GM23338 (cell line): ENCODE measurements at regions not wholly inside any gene's neighbourhood (a gene's known extent, or its start where the extent isn't known, plus 50 kb on each side); places are given as distances from the start of the nearest gene placed in this dataset.

ENCODE experiments used
- ATAC-seq: fragments of 200-7000 bp; cut with Tn5 transposase; 3 replicates; pipeline ENCODE4 v1.9.1; 2020
- DNase-seq: peaks from one replicate; pipeline ENCODE4 v3.0.0-alpha.2; 2015; ENCODE audit warnings: low spot score
- H2AFZ ChIP-seq: fragments of 200-600 bp; sonication (generic); 2 replicates; pipeline ENCODE4 v1.8.0; 2016; ENCODE audit warnings: antibody characterized with exemption, mild to moderate bottlenecking, moderate library complexity
- H3F3A ChIP-seq: fragments of 200-600 bp; sonication (generic); replicated peaks from 2 replicates; pipeline ENCODE4 v1.8.0; 2017; ENCODE audit warnings: antibody characterized with exemption, mixed run types, low read depth
- H3K27ac ChIP-seq: fragments of 200-600 bp; sonication (generic); 2 replicates; pipeline ENCODE4 v1.6.1; 2016; ENCODE audit warnings: low read depth
- H3K27me3 ChIP-seq: fragments of 200-600 bp; sonication (generic); 2 replicates; pipeline ENCODE4 v1.8.0; 2016; ENCODE audit warnings: mild to moderate bottlenecking, mixed run types, moderate library complexity; ENCODE audit not compliant: insufficient read depth
- H3K36me3 ChIP-seq: fragments of 200-600 bp; sonication (generic); 2 replicates; pipeline ENCODE4 v1.8.0; 2016; ENCODE audit warnings: mild to moderate bottlenecking; ENCODE audit not compliant: insufficient read depth
- H3K4me1 ChIP-seq: fragments of 200-600 bp; sonication (generic); 2 replicates; pipeline ENCODE4 v1.8.0; 2016; ENCODE audit warnings: mild to moderate bottlenecking, moderate library complexity; ENCODE audit not compliant: insufficient read depth
- H3K4me2 ChIP-seq: fragments of 200-600 bp; sonication (generic); 2 replicates; pipeline ENCODE4 v1.7.1; 2017; ENCODE audit warnings: mixed run types
- H3K4me3 ChIP-seq: fragments of 200-600 bp; sonication (generic); 2 replicates; pipeline ENCODE4 v1.6.1; 2016; ENCODE audit warnings: mixed run types
- H3K79me2 ChIP-seq: fragments of 200-600 bp; sonication (generic); replicated peaks from 2 replicates; pipeline ENCODE4 v1.8.0; 2017; ENCODE audit warnings: mild to moderate bottlenecking; ENCODE audit not compliant: insufficient read depth
- H3K9me2 ChIP-seq: fragments of 200-600 bp; sonication (generic); 2 replicates; pipeline ENCODE4 v1.8.0; 2017; ENCODE audit not compliant: insufficient read depth
- H4K20me1 ChIP-seq: fragments of 200-600 bp; sonication (generic); replicated peaks from 2 replicates; pipeline ENCODE4 v1.8.0; 2017; ENCODE audit warnings: mild to moderate bottlenecking; ENCODE audit not compliant: insufficient read depth
- H3K27ac Mint-ChIP-seq: 2 replicates; pipeline ENCODE4 v1.8.0; 2020; ENCODE audit warnings: inconsistent platforms, mild to moderate bottlenecking, moderate library complexity, mixed read lengths
- H3K27me3 Mint-ChIP-seq: 3 replicates; pipeline ENCODE4 v1.8.0; 2022; ENCODE audit warnings: low read depth, mild to moderate bottlenecking, moderate library complexity, mixed read lengths, inconsistent platforms; ENCODE audit not compliant: insufficient read depth, poor library complexity
- H3K36me3 Mint-ChIP-seq: 3 replicates; pipeline ENCODE4 v1.8.0; 2021; ENCODE audit warnings: low read depth, mild to moderate bottlenecking, inconsistent platforms, moderate library complexity, mixed read lengths
- H3K4me1 Mint-ChIP-seq: 3 replicates; pipeline ENCODE4 v1.8.0; 2020; ENCODE audit warnings: mild to moderate bottlenecking, inconsistent platforms, mixed read lengths
- H3K4me3 Mint-ChIP-seq: 3 replicates; pipeline ENCODE4 v1.8.0; 2021; ENCODE audit warnings: moderate library complexity, mild to moderate bottlenecking, inconsistent platforms, mixed read lengths
- H3K9me3 Mint-ChIP-seq: 3 replicates; pipeline ENCODE4 v1.8.0; 2020; ENCODE audit warnings: moderate library complexity, mild to moderate bottlenecking, inconsistent platforms, mixed read lengths
- CREB1 ChIP-seq: fragments of 250-450 bp; sonication (Bioruptor Pico); IDR thresholded peaks from 2 replicates; pipeline ENCODE4 v1.5.0; 2020; ENCODE audit warnings: low read depth, mild to moderate bottlenecking, moderate library complexity
- ETS1 ChIP-seq: IDR thresholded peaks from 2 replicates; pipeline ENCODE4 v1.6.1; 2016; ENCODE audit warnings: antibody characterized with exemption
- EZH2 ChIP-seq: fragments of 200-600 bp; sonication (generic); IDR thresholded peaks from one replicate; pipeline ENCODE4 v1.8.0; 2017; ENCODE audit warnings: antibody characterized with exemption, mild to moderate bottlenecking, low read depth; ENCODE audit not compliant: unreplicated experiment
- EZH2phosphoT487 ChIP-seq: fragments of 200-600 bp; sonication (generic); IDR thresholded peaks from one replicate; pipeline ENCODE4 v1.8.1; 2018; ENCODE audit warnings: antibody characterized with exemption; ENCODE audit not compliant: unreplicated experiment
- JUNB ChIP-seq: IDR thresholded peaks from one replicate; pipeline ENCODE4 v1.6.1; 2016; ENCODE audit warnings: antibody characterized with exemption; ENCODE audit not compliant: unreplicated experiment
- NANOG ChIP-seq: IDR thresholded peaks from 2 replicates; pipeline ENCODE4 v1.6.1; 2016; ENCODE audit warnings: antibody characterized with exemption, borderline replicate concordance
- REST ChIP-seq: IDR thresholded peaks from one replicate; pipeline ENCODE4 v1.6.1; 2018; ENCODE audit warnings: antibody characterized with exemption; ENCODE audit not compliant: unreplicated experiment
- STAT1 ChIP-seq: IDR thresholded peaks from one replicate; pipeline ENCODE4 v1.6.1; 2016; ENCODE audit warnings: antibody characterized with exemption; ENCODE audit not compliant: unreplicated experiment
- ZNF331 ChIP-seq: fragments of 250-450 bp; sonication (Bioruptor Pico); IDR thresholded peaks from 2 replicates; pipeline ENCODE4 v1.5.0; 2020; ENCODE audit warnings: low read depth, mild to moderate bottlenecking, moderate library complexity
- TF ChIP-seq, protein P1 (sequence below): fragments of 250-450 bp; sonication (Bioruptor Pico); IDR thresholded peaks from 2 replicates; pipeline ENCODE4 v1.5.0; 2020; ENCODE audit warnings: mild to moderate bottlenecking, moderate library complexity
- TF ChIP-seq, protein P2 (sequence below), 2 experiments: fragments of 200-600 bp in 1 of 2; sonication (generic) in 1 of 2; conservative IDR thresholded peaks; 2 replicates each; pipeline versions ENCODE4 v1.5.1 to v1.6.1; 2016 to 2017; ENCODE audit warnings: antibody characterized with exemption in 2 of 2, low read depth in 2 of 2, mild to moderate bottlenecking in 2 of 2, moderate library complexity in 1 of 2

GRCh38 chr12:88814779-88815178, 234.5 kb upstream of the KITLG start:
- Histone ChIP-seq H3F3A (no peaks in the 10 kb centered on the region), H3K79me2 (no peaks in the 10 kb centered on the region), H3K27ac (no peak overlapping the region), H4K20me1 (no peaks in the 10 kb centered on the region), H3K36me3 (no peaks in the 10 kb centered on the region), H3K4me3 (no peak overlapping the region), H3K4me2 (no peak overlapping the region), H2AFZ (no peak overlapping the region), H3K27me3 (no peaks in the 10 kb centered on the region), H3K4me1 (no peaks in the 10 kb centered on the region), H3K9me2 (no peaks in the 10 kb centered on the region)
- no peaks in the 10 kb centered on the region for H3K4me1 Mint-ChIP-seq
- H3K36me3 Mint-ChIP-seq: no peaks in the 10 kb centered on the region
- peaks cover 2% of the 10 kb centered on the region for H3K27me3 Mint-ChIP-seq
- TF ChIP-seq EZH2phosphoT487 (no peak), EZH2 (no peak), STAT1 (no peak), CREB1 (CRISPR knock-in tag) (no peak), ETS1 (no peak), JUNB (no peak), ZNF331 (CRISPR knock-in tag) (no peak), NANOG (no peak), REST (no peak)
- TF ChIP-seq, protein P1, sequence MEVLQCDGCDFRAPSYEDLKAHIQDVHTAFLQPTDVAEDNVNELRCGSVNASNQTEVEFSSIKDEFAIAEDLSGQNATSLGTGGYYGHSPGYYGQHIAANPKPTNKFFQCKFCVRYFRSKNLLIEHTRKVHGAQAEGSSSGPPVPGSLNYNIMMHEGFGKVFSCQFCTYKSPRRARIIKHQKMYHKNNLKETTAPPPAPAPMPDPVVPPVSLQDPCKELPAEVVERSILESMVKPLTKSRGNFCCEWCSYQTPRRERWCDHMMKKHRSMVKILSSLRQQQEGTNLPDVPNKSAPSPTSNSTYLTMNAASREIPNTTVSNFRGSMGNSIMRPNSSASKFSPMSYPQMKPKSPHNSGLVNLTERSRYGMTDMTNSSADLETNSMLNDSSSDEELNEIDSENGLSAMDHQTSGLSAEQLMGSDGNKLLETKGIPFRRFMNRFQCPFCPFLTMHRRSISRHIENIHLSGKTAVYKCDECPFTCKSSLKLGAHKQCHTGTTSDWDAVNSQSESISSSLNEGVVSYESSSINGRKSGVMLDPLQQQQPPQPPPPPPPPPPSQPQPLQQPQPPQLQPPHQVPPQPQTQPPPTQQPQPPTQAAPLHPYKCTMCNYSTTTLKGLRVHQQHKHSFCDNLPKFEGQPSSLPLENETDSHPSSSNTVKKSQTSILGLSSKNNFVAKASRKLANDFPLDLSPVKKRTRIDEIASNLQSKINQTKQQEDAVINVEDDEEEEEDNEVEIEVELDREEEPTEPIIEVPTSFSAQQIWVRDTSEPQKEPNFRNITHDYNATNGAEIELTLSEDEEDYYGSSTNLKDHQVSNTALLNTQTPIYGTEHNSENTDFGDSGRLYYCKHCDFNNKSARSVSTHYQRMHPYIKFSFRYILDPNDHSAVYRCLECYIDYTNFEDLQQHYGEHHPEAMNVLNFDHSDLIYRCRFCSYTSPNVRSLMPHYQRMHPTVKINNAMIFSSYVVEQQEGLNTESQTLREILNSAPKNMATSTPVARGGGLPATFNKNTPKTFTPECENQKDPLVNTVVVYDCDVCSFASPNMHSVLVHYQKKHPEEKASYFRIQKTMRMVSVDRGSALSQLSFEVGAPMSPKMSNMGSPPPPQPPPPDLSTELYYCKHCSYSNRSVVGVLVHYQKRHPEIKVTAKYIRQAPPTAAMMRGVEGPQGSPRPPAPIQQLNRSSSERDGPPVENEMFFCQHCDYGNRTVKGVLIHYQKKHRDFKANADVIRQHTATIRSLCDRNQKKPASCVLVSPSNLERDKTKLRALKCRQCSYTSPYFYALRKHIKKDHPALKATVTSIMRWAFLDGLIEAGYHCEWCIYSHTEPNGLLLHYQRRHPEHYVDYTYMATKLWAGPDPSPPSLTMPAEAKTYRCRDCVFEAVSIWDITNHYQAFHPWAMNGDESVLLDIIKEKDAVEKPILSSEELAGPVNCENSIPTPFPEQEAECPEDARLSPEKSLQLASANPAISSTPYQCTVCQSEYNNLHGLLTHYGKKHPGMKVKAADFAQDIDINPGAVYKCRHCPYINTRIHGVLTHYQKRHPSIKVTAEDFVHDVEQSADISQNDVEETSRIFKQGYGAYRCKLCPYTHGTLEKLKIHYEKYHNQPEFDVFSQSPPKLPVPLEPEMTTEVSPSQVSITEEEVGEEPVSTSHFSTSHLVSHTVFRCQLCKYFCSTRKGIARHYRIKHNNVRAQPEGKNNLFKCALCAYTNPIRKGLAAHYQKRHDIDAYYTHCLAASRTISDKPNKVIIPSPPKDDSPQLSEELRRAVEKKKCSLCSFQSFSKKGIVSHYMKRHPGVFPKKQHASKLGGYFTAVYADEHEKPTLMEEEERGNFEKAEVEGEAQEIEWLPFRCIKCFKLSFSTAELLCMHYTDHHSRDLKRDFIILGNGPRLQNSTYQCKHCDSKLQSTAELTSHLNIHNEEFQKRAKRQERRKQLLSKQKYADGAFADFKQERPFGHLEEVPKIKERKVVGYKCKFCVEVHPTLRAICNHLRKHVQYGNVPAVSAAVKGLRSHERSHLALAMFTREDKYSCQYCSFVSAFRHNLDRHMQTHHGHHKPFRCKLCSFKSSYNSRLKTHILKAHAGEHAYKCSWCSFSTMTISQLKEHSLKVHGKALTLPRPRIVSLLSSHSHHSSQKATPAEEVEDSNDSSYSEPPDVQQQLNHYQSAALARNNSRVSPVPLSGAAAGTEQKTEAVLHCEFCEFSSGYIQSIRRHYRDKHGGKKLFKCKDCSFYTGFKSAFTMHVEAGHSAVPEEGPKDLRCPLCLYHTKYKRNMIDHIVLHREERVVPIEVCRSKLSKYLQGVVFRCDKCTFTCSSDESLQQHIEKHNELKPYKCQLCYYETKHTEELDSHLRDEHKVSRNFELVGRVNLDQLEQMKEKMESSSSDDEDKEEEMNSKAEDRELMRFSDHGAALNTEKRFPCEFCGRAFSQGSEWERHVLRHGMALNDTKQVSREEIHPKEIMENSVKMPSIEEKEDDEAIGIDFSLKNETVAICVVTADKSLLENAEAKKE (CRISPR knock-in tag): no peak
- TF ChIP-seq, protein P2, sequence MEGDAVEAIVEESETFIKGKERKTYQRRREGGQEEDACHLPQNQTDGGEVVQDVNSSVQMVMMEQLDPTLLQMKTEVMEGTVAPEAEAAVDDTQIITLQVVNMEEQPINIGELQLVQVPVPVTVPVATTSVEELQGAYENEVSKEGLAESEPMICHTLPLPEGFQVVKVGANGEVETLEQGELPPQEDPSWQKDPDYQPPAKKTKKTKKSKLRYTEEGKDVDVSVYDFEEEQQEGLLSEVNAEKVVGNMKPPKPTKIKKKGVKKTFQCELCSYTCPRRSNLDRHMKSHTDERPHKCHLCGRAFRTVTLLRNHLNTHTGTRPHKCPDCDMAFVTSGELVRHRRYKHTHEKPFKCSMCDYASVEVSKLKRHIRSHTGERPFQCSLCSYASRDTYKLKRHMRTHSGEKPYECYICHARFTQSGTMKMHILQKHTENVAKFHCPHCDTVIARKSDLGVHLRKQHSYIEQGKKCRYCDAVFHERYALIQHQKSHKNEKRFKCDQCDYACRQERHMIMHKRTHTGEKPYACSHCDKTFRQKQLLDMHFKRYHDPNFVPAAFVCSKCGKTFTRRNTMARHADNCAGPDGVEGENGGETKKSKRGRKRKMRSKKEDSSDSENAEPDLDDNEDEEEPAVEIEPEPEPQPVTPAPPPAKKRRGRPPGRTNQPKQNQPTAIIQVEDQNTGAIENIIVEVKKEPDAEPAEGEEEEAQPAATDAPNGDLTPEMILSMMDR (conservative IDR thresholded peaks at IDR 0.05; ENCODE audit: low read depth in 2 of 2): no peak
- H3K9me3 Mint-ChIP-seq: no peaks in the 10 kb centered on the region; the same call in 2 of the 3 replicates
- H3K4me3 Mint-ChIP-seq: no peak overlapping the region
- no peak for ATAC-seq
- no peak for DNase-seq
- H3K27ac Mint-ChIP-seq: no peak overlapping the region
